ES-I3 (cell line): ENCODE measurements at regions not wholly inside any gene's neighbourhood (a gene's known extent, or its start where the extent isn't known, plus 50 kb on each side); places are given as distances from the start of the nearest gene placed in this dataset.

Experiments used
- H3K36me3 ChIP-seq: 2 replicates; pipeline ENCODE4 v1.6.1; 2013; ENCODE audit warnings: mild to moderate bottlenecking, low read length, control low read depth, moderate library complexity; ENCODE audit not compliant: insufficient read depth
- H3K4me1 ChIP-seq: 2 replicates; pipeline ENCODE4 v1.6.1; 2013; ENCODE audit warnings: mild to moderate bottlenecking, control low read depth, low read length; ENCODE audit not compliant: insufficient read depth
- H3K9ac ChIP-seq: 2 replicates; pipeline ENCODE4 v1.6.1; 2013; ENCODE audit warnings: low read depth, mild to moderate bottlenecking, low read length, moderate library complexity
- H3K9me3 ChIP-seq: 2 replicates; pipeline ENCODE4 v1.6.1; 2013; ENCODE audit warnings: mild to moderate bottlenecking, low read length, moderate library complexity; ENCODE audit not compliant: control insufficient read depth, insufficient read depth

GRCh38 chr10:83917537-83918506 is 221.5 kb upstream of the GHITM start:
- Histone ChIP-seq H3K4me1 (no peaks in the 10 kb centered on the region), H3K9ac (no peak overlapping the region), H3K9me3 (no peaks in the 10 kb centered on the region), H3K36me3 (no peaks in the 10 kb centered on the region)

- H3K4me1 ChIP-seq: no peaks in the 10 kb centered on the region
- no peak overlapping the region for H3K9ac ChIP-seq
- H3K9me3 ChIP-seq: no peaks in the 10 kb centered on the region
- no peaks in the 10 kb centered on the region for H3K36me3 ChIP-seq
Measured at GRCh38 chr10:83919187-83919586, 220.1 kb upstream of the GHITM start.

GRCh38 chr10:83921984-83922860 is 217.1 kb upstream of the GHITM start:
- Histone ChIP-seq H3K4me1 (no peaks in the 10 kb centered on the region; the same call in 1 of the 2 replicates), H3K9me3 (no peaks in the 10 kb centered on the region), H3K9ac (no peak overlapping the region)

GRCh38 chr10:83925133-83925532 is 214.2 kb upstream of the GHITM start:
- peaks cover 6% of the 10 kb centered on the region; the same call in 1 of the 2 replicates for H3K4me1 ChIP-seq
- no peaks in the 10 kb centered on the region for H3K9me3 ChIP-seq
- no peak overlapping the region for H3K9ac ChIP-seq
- H3K36me3 ChIP-seq: no peaks in the 10 kb centered on the region

More at GRCh38 chr10:83921984-83922860, 217.1 kb upstream of the GHITM start:
- H3K36me3 ChIP-seq: no peaks in the 10 kb centered on the region

- H3K4me1 ChIP-seq: peaks cover 6% of the 10 kb centered on the region; the same call in 1 of the 2 replicates
- no peak overlapping the region for H3K9ac ChIP-seq
- no peaks in the 10 kb centered on the region for H3K9me3 ChIP-seq
- H3K36me3 ChIP-seq: no peaks in the 10 kb centered on the region
Measured at GRCh38 chr10:83926606-83927005, 212.7 kb upstream of the GHITM start.

GRCh38 chr10:83927166-83927565 is 212.1 kb upstream of the GHITM start:
- Histone ChIP-seq H3K4me1 (peaks cover 9% of the 10 kb centered on the region; the same call in 1 of the 2 replicates), H3K9me3 (no peaks in the 10 kb centered on the region), H3K9ac (no peak overlapping the region), H3K36me3 (no peaks in the 10 kb centered on the region)

- no peak overlapping the region for H3K9ac ChIP-seq
- H3K36me3 ChIP-seq: no peaks in the 10 kb centered on the region
- peaks cover 13% of the 10 kb centered on the region; the same call in 1 of the 2 replicates for H3K4me1 ChIP-seq
- H3K9me3 ChIP-seq: no peaks in the 10 kb centered on the region
Measured at GRCh38 chr10:83929399-83929798, 209.9 kb upstream of the GHITM start.

- Histone ChIP-seq H3K36me3 (no peaks in the 10 kb centered on the region), H3K4me1 (peaks cover 13% of the 10 kb centered on the region; the same call in 1 of the 2 replicates), H3K9me3 (no peaks in the 10 kb centered on the region), H3K9ac (no peak overlapping the region)
Measured at GRCh38 chr10:83931669-83932068, 207.6 kb upstream of the GHITM start.

GRCh38 chr10:83932245-83932644 is 207.1 kb upstream of the GHITM start:
- Histone ChIP-seq H3K4me1 (peaks cover 13% of the 10 kb centered on the region; the same call in 1 of the 2 replicates), H3K36me3 (no peaks in the 10 kb centered on the region), H3K9me3 (no peaks in the 10 kb centered on the region), H3K9ac (no peak overlapping the region)

GRCh38 chr10:83934062-83934461 is 205.2 kb upstream of the GHITM start:
- H3K4me1 ChIP-seq: peaks cover 12% of the 10 kb centered on the region; the same call in 1 of the 2 replicates
- H3K9me3 ChIP-seq: no peaks in the 10 kb centered on the region
- no peak overlapping the region for H3K9ac ChIP-seq
- H3K36me3 ChIP-seq: no peaks in the 10 kb centered on the region

- no peaks in the 10 kb centered on the region for H3K9me3 ChIP-seq
Measured at GRCh38 chr10:83934641-83935338, 204.5 kb upstream of the GHITM start.

GRCh38 chr10:83935339-83935736 is 204.0 kb upstream of the GHITM start:
- Histone ChIP-seq H3K4me1 (0 out of 2 replicates have a peak, but pooled peaks cover 7% of the 10 kb centered on the region), H3K9ac (no peak overlapping the region), H3K9me3 (no peaks in the 10 kb centered on the region), H3K36me3 (no peaks in the 10 kb centered on the region)

More at GRCh38 chr10:83934641-83935338, 204.5 kb upstream of the GHITM start:
- no peaks in the 10 kb centered on the region for H3K36me3 ChIP-seq
- no peak overlapping the region for H3K9ac ChIP-seq
- 0 out of 2 replicates have a peak, but pooled peaks cover 7% of the 10 kb centered on the region for H3K4me1 ChIP-seq

- Histone ChIP-seq H3K4me1 (0 out of 2 replicates have a peak, but pooled peaks cover 7% of the 10 kb centered on the region), H3K9me3 (no peaks in the 10 kb centered on the region), H3K9ac (no peak overlapping the region), H3K36me3 (no peaks in the 10 kb centered on the region)
Measured at GRCh38 chr10:83935911-83936310, 203.4 kb upstream of the GHITM start.

- no peaks in the 10 kb centered on the region for H3K9me3 ChIP-seq
Measured at GRCh38 chr10:83937161-83937560, 202.1 kb upstream of the GHITM start.

More at GRCh38 chr10:83937161-83937560, 202.1 kb upstream of the GHITM start:
- H3K9ac ChIP-seq: no peak overlapping the region
- H3K4me1 ChIP-seq: 0 out of 2 replicates have a peak, but pooled peaks cover 3% of the 10 kb centered on the region
- H3K36me3 ChIP-seq: no peaks in the 10 kb centered on the region
